Endothelial cell of umbilical vein (primary cell): ENCODE measurements at regions not wholly inside any gene's neighbourhood (a gene's known extent, or its start where the extent isn't known, plus 50 kb on each side); places are given as distances from the start of the nearest gene placed in this dataset.

Experiments used
- CTCF ChIP-seq, 2 donors: IDR thresholded peaks; 1 replicate in 1 of 2; 2 replicates in 1 of 2; pipeline ENCODE4 v1.5.1; 2011; ENCODE audit warnings: low read length in 2 of 2, mild to moderate bottlenecking in 2 of 2, moderate library complexity in 2 of 2, control low read depth in 1 of 2, inconsistent platforms in 1 of 2, low read depth in 1 of 2; ENCODE audit not compliant: insufficient read depth in 1 of 2; ENCODE audit errors: extremely low read depth in 1 of 2
- EZH2 ChIP-seq: IDR thresholded peaks from 2 replicates; pipeline ENCODE4 v1.6.1; 2012; ENCODE audit warnings: borderline replicate concordance, low read depth, mild to moderate bottlenecking, moderate library complexity, low read length, inconsistent platforms; ENCODE audit not compliant: severe bottlenecking
- FOS ChIP-seq: IDR thresholded peaks from 2 replicates; pipeline ENCODE4 v1.6.1; 2011; ENCODE audit warnings: mild to moderate bottlenecking, low read length, moderate library complexity, borderline replicate concordance; ENCODE audit not compliant: insufficient read depth
- GATA2 ChIP-seq: IDR thresholded peaks from 2 replicates; pipeline ENCODE4 v1.7.0; 2011; ENCODE audit warnings: low read depth, mild to moderate bottlenecking, moderate library complexity, mixed read lengths, low read length; ENCODE audit not compliant: insufficient read length, insufficient read depth
- JUN ChIP-seq: IDR thresholded peaks from 2 replicates; pipeline ENCODE4 v1.6.1; 2011; ENCODE audit warnings: borderline replicate concordance, low read depth; ENCODE audit not compliant: insufficient read length, insufficient read depth
- MAX ChIP-seq: IDR thresholded peaks from 2 replicates; pipeline ENCODE4 v1.6.1; 2011; ENCODE audit not compliant: insufficient read depth, insufficient read length
- MYC ChIP-seq: IDR thresholded peaks from one replicate; pipeline ENCODE4 v1.6.1; 2011; ENCODE audit warnings: mild to moderate bottlenecking, low read depth, low read length
- POLR2A ChIP-seq: IDR thresholded peaks from 2 replicates; pipeline ENCODE4 v1.6.1; 2012; ENCODE audit warnings: low read depth, mild to moderate bottlenecking, control low read depth, low read length
- POLR2AphosphoS5 ChIP-seq: IDR thresholded peaks from 2 replicates; pipeline ENCODE4 v1.6.1; 2012; ENCODE audit warnings: low read depth, mild to moderate bottlenecking, control low read depth, low read length, moderate library complexity; ENCODE audit not compliant: insufficient read depth

GRCh38 chr7:69243016-69243415, 355.3 kb upstream of the AUTS2 start:
- TF ChIP-seq EZH2: no peak
- TF ChIP-seq CTCF (IDR thresholded peaks at IDR 0.05; ENCODE audit: extremely low read depth in 1 of 2, insufficient read depth in 1 of 2, low read depth in 1 of 2, low read length in 2 of 2): no peak
- no peak for TF ChIP-seq POLR2A
- TF ChIP-seq POLR2AphosphoS5: no peak
- TF ChIP-seq MYC: no peak
- TF ChIP-seq GATA2: no peak
- no peak for TF ChIP-seq MAX
- no peak for TF ChIP-seq JUN
- TF ChIP-seq FOS: no peak
